ENCODE measurements at regions not wholly inside any gene's neighbourhood (a gene's known extent, or its start where the extent isn't known, plus 50 kb on each side); places are given as distances from the start of the nearest gene placed in this dataset.
"Not testable (repeated sequence)": the region's sequence is repeated elsewhere in the genome, so short reads cannot be mapped to it uniquely, and the experiment has no call there.

- peak in 5 of 14 donors; percentile 6 to 21 (median 14) for DNase-seq
These were observed 57.4 kb upstream of the PTCH1 start for GRCh38 chr9:95574176-95574575.

- no peak for DNase-seq
These were observed 56.7 kb upstream of the PTCH1 start for GRCh38 chr9:95573463-95573862.

GRCh38 chr9:95572381-95573151 lies 55.8 kb upstream of the PTCH1 start:
- peak in 1 of 14 donors; percentile 9 for DNase-seq

GRCh38 chr9:95570646-95571045 lies 53.9 kb upstream of the PTCH1 start:
- DNase-seq, result peak in 1 of 14 donors; percentile 23

- DNase-seq, result no peak
These were observed 53.4 kb upstream of the PTCH1 start for GRCh38 chr9:95570150-95570549.

- not testable (repeated sequence) for DNase-seq
These were observed 52.0 kb upstream of the PTCH1 start for GRCh38 chr9:95568735-95569134.

All from C1 segment of cervical spinal cord (tissue), 14 donors.